GM21825 (cell line): ENCODE measurements at regions not wholly inside any gene's neighbourhood (a gene's known extent, or its start where the extent isn't known, plus 50 kb on each side); places are given as distances from the start of the nearest gene placed in this dataset.

Source experiments
- ATAC-seq: cut with Tn5 transposase; IDR thresholded peaks from one replicate; pipeline ENCODE4 v1.9.1; 2021; ENCODE audit warnings: mild to moderate bottlenecking, moderate library complexity; ENCODE audit not compliant: unreplicated experiment

GRCh38 chr3:124429129-124429815 is 301.0 kb upstream of the UMPS start:
- no peak for ATAC-seq

- no peak for ATAC-seq
Measured at GRCh38 chr3:124431331-124431994, 298.8 kb upstream of the UMPS start.

GRCh38 chr3:124434176-124434575 is 296.1 kb upstream of the UMPS start:
- ATAC-seq: no peak

- ATAC-seq: no peak
Measured at GRCh38 chr3:124435467-124435866, 294.8 kb upstream of the UMPS start.

- ATAC-seq: no peak
Measured at GRCh38 chr3:124438813-124439212, 291.4 kb upstream of the UMPS start.

- no peak for ATAC-seq
Measured at GRCh38 chr3:124439603-124440002, 290.6 kb upstream of the UMPS start.

GRCh38 chr3:124441766-124442165 is 288.5 kb upstream of the UMPS start:
- ATAC-seq: no peak

GRCh38 chr3:124442463-124442862 is 287.8 kb upstream of the UMPS start:
- no peak for ATAC-seq

- no peak for ATAC-seq
Measured at GRCh38 chr3:124443446-124443845, 286.8 kb upstream of the UMPS start.

- no peak for ATAC-seq
Measured at GRCh38 chr3:124444075-124444474, 286.2 kb upstream of the UMPS start.

GRCh38 chr3:124444896-124445295 is 285.4 kb upstream of the UMPS start:
- no peak for ATAC-seq

- no peak for ATAC-seq
Measured at GRCh38 chr3:124447845-124448244, 282.4 kb upstream of the UMPS start.

- ATAC-seq: no peak
Measured at GRCh38 chr3:124448954-124449353, 281.3 kb upstream of the UMPS start.

- ATAC-seq: no peak
Measured at GRCh38 chr3:124450366-124450765, 279.9 kb upstream of the UMPS start.

GRCh38 chr3:124451630-124452317 is 278.5 kb upstream of the UMPS start:
- ATAC-seq: no peak

GRCh38 chr3:124453189-124453588 is 277.1 kb upstream of the UMPS start:
- no peak for ATAC-seq

- ATAC-seq: no peak
Measured at GRCh38 chr3:124455891-124456290, 274.4 kb upstream of the UMPS start.

GRCh38 chr3:124456506-124456905 is 273.7 kb upstream of the UMPS start:
- no peak for ATAC-seq

- ATAC-seq: no peak
Measured at GRCh38 chr3:124459678-124460077, 270.6 kb upstream of the UMPS start.

- ATAC-seq: no peak
Measured at GRCh38 chr3:124461126-124461525, 269.1 kb upstream of the UMPS start.

GRCh38 chr3:124461838-124462632 is 268.2 kb upstream of the UMPS start:
- ATAC-seq: no peak
